Caco-2 (cell line): ENCODE measurements at regions not wholly inside any gene's neighbourhood (a gene's known extent, or its start where the extent isn't known, plus 50 kb on each side); places are given as distances from the start of the nearest gene placed in this dataset.

Experiments used
- BruUV-seq: library from RNA; stranded (reverse); fragments of 400-500 nt; replicated peaks from 2 replicates; lab custom pipeline; 2021; lab: Mats Ljungman, UMichigan
- CTCF ChIA-PET: fragments of 300-600 bp; sonication (Branson Sonifier 250); formaldehyde crosslinking; loops from one replicate; lab custom pipeline; 2022; ENCODE audit warnings: antibody characterized with exemption; lab: Charles Lee
- POLR2A ChIA-PET: fragments of 300-600 bp; sonication (Branson Sonifier 250); formaldehyde crosslinking; loops from one replicate; lab custom pipeline; 2022; ENCODE audit warnings: antibody characterized with exemption; lab: Charles Lee
- DNase-seq, 2 experiments: peaks; one replicate each; pipeline versions ENCODE4 v3.0.0 to v3.0.0-alpha.2; 2020 to 2022
- H3K27me3 ChIP-seq: replicated peaks from 2 replicates; pipeline ENCODE4 v1.6.0; 2011; ENCODE audit warnings: low read length; ENCODE audit not compliant: control insufficient read depth, insufficient read depth
- H3K36me3 ChIP-seq: 2 replicates; pipeline ENCODE4 v1.5.1; 2011; ENCODE audit warnings: low read length; ENCODE audit not compliant: control insufficient read depth, insufficient read depth
- H3K4me1 ChIP-seq: fragments of 250-450 bp; sonication (Bioruptor Pico); 2 replicates; pipeline ENCODE4 v1.5.1; 2020; ENCODE audit warnings: mild to moderate bottlenecking
- H3K4me3 ChIP-seq: 2 replicates; pipeline ENCODE4 v1.5.1; 2011; ENCODE audit warnings: low read depth, mild to moderate bottlenecking, control low read depth, low read length
- H3K9me3 ChIP-seq: fragments of 250-450 bp; sonication (Bioruptor Pico); 2 replicates; pipeline ENCODE4 v1.5.1; 2020; ENCODE audit warnings: mild to moderate bottlenecking, moderate library complexity
- H3K27ac Mint-ChIP-seq: one replicate; pipeline ENCODE4 v1.8.0; 2022; ENCODE audit warnings: mixed read lengths; ENCODE audit not compliant: unreplicated experiment
- H3K27me3 Mint-ChIP-seq: one replicate; pipeline ENCODE4 v1.8.0; 2022; ENCODE audit warnings: mixed read lengths; ENCODE audit not compliant: insufficient read depth, unreplicated experiment
- H3K36me3 Mint-ChIP-seq: one replicate; pipeline ENCODE4 v1.8.0; 2022; ENCODE audit warnings: mild to moderate bottlenecking, mixed read lengths; ENCODE audit not compliant: insufficient read depth, unreplicated experiment
- H3K4me1 Mint-ChIP-seq: one replicate; pipeline ENCODE4 v1.8.0; 2022; ENCODE audit warnings: low read depth, mixed read lengths; ENCODE audit not compliant: unreplicated experiment
- H3K4me3 Mint-ChIP-seq: one replicate; pipeline ENCODE4 v1.8.0; 2022; ENCODE audit warnings: mild to moderate bottlenecking, moderate library complexity, mixed read lengths; ENCODE audit not compliant: unreplicated experiment
- H3K9me3 Mint-ChIP-seq: one replicate; pipeline ENCODE4 v1.8.0; 2022; ENCODE audit warnings: mixed read lengths; ENCODE audit not compliant: unreplicated experiment
- intact Hi-C: fragments of 100-400 bp; cut with micrococcal nuclease; formaldehyde crosslinking; loops from one replicate; pipeline ENCODE4 v1.10.0; 2022; ENCODE audit not compliant: unreplicated experiment
- TF ChIP-seq, protein P1 (sequence below), 2 experiments: fragments of 200-600 bp in 1 of 2; IDR thresholded peaks; 1 replicate in 1 of 2; 2 replicates in 1 of 2; pipeline versions ENCODE4 v1.5.1 to v1.8.0; 2011 to 2022; ENCODE audit warnings: antibody characterized with exemption in 1 of 2, control low read depth in 1 of 2, inconsistent platforms in 1 of 2, low read depth in 1 of 2, low read length in 1 of 2, mild to moderate bottlenecking in 1 of 2, moderate library complexity in 1 of 2; ENCODE audit not compliant: insufficient read depth in 1 of 2, severe bottlenecking in 1 of 2, unreplicated experiment in 1 of 2

DNA sequence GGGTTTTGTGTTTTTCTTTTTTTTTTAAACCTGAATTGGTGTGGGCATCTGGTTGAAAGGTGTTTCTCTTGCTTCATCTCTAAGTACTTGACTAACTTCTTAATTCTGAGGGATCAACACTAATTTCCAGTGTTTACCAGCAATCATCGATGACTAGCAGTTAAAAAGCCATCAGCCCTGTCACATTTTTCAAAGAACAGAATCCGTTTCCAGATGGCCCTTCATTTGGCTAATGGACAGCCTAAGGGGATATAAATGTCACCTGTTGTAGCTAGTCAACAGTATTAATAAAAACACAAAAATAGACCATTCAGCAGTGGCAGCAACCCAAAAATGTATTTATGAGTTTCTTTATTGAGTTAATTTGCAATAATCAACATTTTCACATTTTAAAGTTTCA is 1076.5 kb downstream of the MAT2B start:
- Mint-ChIP-seq H3K4me3 (no peak overlapping the region), H3K4me1 (no peaks in the 10 kb centered on the region), H3K9me3 (no peaks in the 10 kb centered on the region), H3K27ac (no peak overlapping the region), H3K36me3 (no peaks in the 10 kb centered on the region), H3K27me3 (no peaks in the 10 kb centered on the region)
- H3K4me1 ChIP-seq = no peaks in the 10 kb centered on the region
- DNase-seq = no peak
- no peaks in the 10 kb centered on the region; the same call in 1 of the 2 replicates for H3K27me3 ChIP-seq
- CTCF ChIA-PET = no interaction called here
- TF ChIP-seq, protein P1, sequence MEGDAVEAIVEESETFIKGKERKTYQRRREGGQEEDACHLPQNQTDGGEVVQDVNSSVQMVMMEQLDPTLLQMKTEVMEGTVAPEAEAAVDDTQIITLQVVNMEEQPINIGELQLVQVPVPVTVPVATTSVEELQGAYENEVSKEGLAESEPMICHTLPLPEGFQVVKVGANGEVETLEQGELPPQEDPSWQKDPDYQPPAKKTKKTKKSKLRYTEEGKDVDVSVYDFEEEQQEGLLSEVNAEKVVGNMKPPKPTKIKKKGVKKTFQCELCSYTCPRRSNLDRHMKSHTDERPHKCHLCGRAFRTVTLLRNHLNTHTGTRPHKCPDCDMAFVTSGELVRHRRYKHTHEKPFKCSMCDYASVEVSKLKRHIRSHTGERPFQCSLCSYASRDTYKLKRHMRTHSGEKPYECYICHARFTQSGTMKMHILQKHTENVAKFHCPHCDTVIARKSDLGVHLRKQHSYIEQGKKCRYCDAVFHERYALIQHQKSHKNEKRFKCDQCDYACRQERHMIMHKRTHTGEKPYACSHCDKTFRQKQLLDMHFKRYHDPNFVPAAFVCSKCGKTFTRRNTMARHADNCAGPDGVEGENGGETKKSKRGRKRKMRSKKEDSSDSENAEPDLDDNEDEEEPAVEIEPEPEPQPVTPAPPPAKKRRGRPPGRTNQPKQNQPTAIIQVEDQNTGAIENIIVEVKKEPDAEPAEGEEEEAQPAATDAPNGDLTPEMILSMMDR (IDR thresholded peaks at IDR 0.05; ENCODE audit: insufficient read depth in 1 of 2, low read depth in 1 of 2, low read length in 1 of 2, severe bottlenecking in 1 of 2, unreplicated experiment in 1 of 2) = no peak
- POLR2A ChIA-PET = no interaction called here
- no TSS peak for BruUV-seq
- intact Hi-C loops = no loop called here
- H3K4me3 ChIP-seq = no peak overlapping the region
- no peaks in the 10 kb centered on the region for H3K9me3 ChIP-seq
- H3K36me3 ChIP-seq = no peaks in the 10 kb centered on the region

DNA sequence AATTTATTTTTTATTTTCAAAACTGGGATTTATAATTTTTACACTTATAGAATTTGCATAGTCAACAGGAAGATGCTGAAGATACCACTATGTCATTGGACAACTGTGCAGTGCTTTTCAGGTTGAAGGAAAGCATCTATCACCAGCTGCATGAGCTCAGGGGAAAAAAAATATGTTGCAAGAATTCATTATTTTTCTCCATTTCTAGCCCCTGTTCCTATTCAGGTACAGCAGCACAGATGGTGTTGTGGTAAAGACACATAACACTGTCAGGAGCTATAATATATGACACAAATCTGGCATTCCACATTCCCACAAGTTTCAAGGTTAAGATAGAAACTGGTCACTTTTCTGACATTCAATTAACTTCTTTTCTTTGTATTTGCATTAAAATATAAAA is 1088.6 kb downstream of the MAT2B start:
- no peaks in the 10 kb centered on the region for H3K27me3 ChIP-seq
- Mint-ChIP-seq H3K4me3 (no peak overlapping the region), H3K36me3 (no peaks in the 10 kb centered on the region), H3K27ac (no peak overlapping the region), H3K27me3 (no peaks in the 10 kb centered on the region), H3K9me3 (no peaks in the 10 kb centered on the region), H3K4me1 (no peaks in the 10 kb centered on the region)
- DNase-seq = no peak
- no peaks in the 10 kb centered on the region for H3K4me1 ChIP-seq
- no TSS peak for BruUV-seq
- intact Hi-C loops = no loop called here
- H3K4me3 ChIP-seq = no peak overlapping the region
- TF ChIP-seq, protein P1 (IDR thresholded peaks at IDR 0.05; ENCODE audit: insufficient read depth in 1 of 2, low read depth in 1 of 2, low read length in 1 of 2, severe bottlenecking in 1 of 2, unreplicated experiment in 1 of 2) = no peak
- CTCF ChIA-PET = no interaction called here
- H3K36me3 ChIP-seq = no peaks in the 10 kb centered on the region
- no peaks in the 10 kb centered on the region for H3K9me3 ChIP-seq
- POLR2A ChIA-PET = no interaction called here

DNA sequence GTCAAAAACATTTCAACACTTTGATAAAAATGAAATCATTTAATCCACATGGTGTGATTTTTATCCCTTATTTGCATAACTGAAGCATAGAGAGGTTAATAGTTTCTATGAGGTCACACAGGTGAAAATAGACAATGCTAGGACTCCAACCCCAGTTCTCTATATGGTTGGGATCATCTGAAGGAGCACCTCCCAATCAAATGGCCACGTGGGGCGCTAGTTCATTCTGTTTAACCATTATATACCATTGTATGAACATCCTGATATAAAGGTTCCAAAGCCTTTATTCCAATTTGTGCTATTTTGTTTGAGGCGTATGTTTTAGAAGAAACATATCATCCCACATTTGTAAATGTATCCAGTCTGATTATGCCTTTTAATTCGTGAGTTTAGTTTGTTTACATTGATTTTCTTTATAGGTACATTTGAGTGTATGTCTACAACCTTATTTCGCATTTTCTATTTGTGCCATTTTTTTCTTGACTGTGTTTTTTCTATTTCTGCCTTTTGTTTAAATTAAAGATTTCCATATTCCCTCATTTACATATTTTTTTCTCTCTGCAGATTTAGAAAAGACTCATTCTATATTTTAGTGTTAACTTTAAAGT is 1092.0 kb downstream of the MAT2B start:
- TF ChIP-seq, protein P1 (IDR thresholded peaks at IDR 0.05; ENCODE audit: insufficient read depth in 1 of 2, low read depth in 1 of 2, low read length in 1 of 2, severe bottlenecking in 1 of 2, unreplicated experiment in 1 of 2) = peak; percentile 44 to 51

More for the DNA sequence above, 1092.0 kb downstream of the MAT2B start:
- CTCF ChIA-PET = no interaction called here
- H3K4me3 Mint-ChIP-seq = no peak overlapping the region
- intact Hi-C loops = no loop called here
- no peak overlapping the region for H3K27ac Mint-ChIP-seq
- H3K36me3 ChIP-seq = no peaks in the 10 kb centered on the region
- H3K9me3 ChIP-seq = no peaks in the 10 kb centered on the region
- H3K9me3 Mint-ChIP-seq = no peaks in the 10 kb centered on the region
- H3K4me1 ChIP-seq = no peaks in the 10 kb centered on the region
- no peaks in the 10 kb centered on the region for H3K4me1 Mint-ChIP-seq
- H3K36me3 Mint-ChIP-seq = no peaks in the 10 kb centered on the region
- BruUV-seq = no TSS peak
- H3K4me3 ChIP-seq = no peak overlapping the region
- H3K27me3 ChIP-seq = no peaks in the 10 kb centered on the region
- POLR2A ChIA-PET = no interaction called here
- DNase-seq = peak; percentile 35 to 36
- no peaks in the 10 kb centered on the region for H3K27me3 Mint-ChIP-seq
